ENCODE measurements at regions not wholly inside any gene's neighbourhood (a gene's known extent, or its start where the extent isn't known, plus 50 kb on each side); places are given as distances from the start of the nearest gene placed in this dataset.

DNA sequence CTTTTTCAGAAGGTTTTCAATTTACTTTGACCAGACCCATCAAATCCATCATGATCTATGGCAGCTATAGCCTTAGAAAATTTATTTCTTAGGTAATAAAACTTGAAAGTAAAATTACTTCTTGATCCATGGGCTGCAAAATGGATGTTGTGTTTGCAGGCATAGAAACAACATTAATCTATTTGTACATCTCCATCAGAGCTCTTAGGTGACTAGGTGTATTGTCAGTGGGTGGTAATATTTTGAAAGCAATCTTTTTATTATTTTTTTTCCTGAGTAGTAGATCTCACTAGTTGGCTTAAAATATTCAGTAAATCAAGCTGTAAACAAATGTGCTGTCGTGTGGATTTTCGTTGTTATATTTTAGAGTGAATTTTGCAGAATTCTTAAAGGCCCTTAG lies 710.0 kb downstream of the SLITRK6 start:
- no peak for DNase-seq (ENCODE audit: low spot score)

DNA sequence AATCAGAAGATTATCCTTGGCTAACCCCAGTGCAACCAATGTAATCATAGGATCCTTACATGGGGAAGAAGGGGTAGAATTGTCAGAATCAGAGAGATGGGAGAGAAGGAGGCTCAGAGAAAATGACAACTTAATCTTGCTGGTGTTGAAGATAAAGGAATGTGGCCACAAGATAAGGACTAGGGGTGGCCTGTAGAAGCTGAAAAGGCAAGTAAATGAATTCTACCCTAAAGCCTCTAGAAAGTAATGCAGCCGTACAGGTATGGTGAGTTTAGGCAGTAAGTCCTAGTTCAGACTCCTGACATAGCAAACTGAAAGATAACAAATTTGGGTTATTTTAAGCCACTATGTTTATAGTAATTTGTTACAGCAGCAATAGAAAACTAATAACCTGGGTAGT lies 718.5 kb downstream of the SLITRK6 start:
- no peak for DNase-seq (ENCODE audit: low spot score)

DNA sequence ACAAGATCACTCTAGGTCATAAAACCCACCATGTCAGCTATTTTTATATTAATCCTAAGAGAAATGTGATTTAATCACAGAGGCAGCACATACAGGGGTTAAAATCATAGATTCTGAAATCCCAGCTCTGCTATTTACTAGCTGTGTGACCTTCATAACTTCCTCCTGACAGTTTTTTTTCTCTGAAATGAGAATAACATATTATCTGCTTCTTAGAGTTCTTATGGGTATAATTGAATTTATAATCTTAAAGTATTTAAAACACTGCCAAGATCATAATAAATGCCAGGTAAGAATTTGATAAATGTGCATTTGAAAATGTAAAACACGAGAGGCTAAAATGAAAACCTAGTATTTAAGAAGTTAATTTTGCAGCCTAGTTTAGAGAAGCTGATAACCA lies 722.9 kb downstream of the SLITRK6 start:
- DNase-seq (ENCODE audit: low spot score), result no peak

DNA sequence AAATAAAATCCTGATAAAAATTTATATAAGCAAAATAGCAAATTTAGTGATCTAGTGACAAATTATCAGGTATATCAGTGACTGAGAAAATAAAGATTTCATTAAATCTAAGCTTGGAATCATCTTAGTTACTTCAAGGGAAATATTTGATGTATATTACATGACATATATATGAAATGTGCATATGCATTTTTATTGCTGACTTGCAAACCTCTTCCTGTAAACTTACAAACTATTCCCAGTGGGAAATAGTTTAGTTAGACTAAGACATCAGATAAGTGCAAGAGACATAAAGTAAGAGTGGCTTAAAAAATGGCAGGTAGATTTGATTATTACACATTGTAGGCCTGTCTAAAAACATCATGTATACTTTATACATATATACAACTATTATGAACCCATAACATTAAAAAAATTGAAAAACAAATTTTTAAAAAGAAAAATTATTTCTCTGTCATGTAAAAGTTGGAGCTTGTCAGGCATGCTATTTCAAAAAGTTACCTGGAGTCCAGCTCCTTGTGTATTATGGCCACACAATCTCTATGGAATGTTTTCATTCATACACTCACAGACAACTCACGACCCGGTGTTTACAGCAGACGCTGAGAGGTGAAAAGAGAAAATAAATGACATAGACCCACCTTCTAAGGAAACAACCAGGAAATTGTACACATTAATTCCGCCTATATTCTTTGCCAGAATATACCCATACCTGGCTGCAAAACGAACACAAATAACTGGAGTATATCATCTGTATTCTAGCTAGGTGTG lies 724.5 kb downstream of the SLITRK6 start:
- no peak for DNase-seq (ENCODE audit: low spot score)

DNA sequence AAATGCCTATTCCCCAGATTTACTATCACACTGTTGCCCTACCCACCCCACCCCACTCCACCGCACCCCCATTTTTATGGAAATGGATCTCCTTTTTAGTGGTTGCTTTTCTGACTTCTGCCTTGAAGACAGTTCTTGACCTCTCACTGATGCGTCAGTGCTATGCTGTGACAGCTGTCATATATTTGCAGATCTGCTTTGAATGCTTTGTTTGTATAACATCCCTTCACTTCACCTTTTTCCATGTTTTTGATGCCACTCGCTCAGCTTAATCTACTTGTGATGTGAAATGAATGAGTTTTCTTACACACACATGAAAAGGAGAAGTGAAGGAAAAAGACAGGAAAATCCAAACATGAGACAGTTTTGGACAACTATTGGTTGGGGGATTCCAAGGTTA lies 731.0 kb downstream of the SLITRK6 start:
- DNase-seq (ENCODE audit: low spot score), result no peak

DNA sequence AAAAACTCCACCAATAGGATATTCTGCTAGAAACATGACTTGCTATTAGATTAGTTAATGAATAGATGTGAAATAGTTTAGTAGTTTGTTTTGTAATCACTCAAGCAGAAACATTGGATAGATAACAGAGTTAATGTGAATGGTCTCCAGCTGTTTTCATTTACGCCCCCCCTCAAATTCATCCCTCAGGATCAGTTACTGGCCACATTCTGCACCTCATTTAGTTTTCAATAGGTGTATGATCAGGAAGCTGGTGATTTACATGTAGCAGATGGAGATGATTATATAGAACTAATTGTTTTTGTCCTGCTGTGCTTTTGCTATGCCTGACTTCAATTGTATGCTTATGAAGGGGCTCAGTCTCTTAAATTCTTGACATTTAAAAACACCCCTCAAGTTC lies 759.0 kb downstream of the SLITRK6 start:
- no peak for DNase-seq (ENCODE audit: low spot score)

DNA sequence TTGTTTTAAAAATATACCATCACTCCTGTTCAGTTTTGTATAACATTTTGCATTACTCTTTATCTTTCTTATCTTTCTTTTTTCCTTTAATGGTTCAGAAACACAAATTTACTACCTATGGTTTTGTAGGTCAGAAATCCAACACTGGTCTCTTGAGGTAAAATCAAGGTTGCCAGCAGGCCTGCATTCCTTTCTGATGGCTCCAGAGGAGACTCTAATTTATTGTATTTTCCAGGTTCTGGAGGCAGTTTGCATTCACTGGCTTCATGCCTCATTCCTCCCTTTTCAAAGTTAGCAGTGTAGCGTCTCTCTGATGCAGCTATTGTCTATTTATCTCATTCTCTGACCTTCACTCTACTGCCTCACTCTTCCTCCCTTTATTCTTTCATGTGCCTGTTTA lies 767.4 kb downstream of the SLITRK6 start:
- no peak for DNase-seq (ENCODE audit: low spot score)

DNA sequence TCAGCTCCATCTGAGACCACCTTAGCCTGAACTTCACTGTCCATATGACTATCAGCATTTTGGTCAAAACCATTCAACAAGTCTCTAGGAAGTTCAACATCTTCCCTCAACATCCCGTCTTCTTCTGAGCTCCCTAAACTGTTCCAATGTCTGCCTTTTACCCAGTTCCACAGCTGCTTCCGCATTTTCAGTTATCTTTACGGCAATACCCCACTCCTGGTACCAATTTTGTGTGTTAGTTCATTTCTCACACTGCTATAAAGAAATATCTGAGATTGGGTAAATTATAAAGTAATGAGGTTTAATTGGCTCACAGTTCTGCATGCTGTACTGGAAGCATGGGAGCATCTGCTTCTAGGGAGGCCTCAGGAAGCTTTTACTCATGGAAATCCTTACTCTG lies 771.2 kb downstream of the SLITRK6 start:
- no peak for DNase-seq (ENCODE audit: low spot score)

DNA sequence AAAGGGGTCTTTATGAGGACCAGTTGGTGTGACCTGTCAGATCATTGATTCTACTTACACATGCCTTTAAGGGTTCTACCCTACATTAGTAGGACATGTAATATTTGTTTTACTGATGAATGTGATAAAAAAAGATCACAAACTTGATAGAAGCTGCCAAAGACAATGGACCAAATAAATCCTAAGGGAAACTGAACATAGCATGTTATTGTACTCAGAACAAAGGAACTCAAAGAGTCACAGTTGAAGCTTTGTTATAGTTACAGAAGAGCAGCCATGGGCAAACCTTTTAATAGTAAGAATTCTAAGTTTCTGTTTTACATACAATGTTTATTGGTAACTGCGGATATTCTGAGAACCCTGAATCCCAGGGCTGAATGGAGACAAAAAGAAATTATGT lies 780.1 kb downstream of the SLITRK6 start:
- DNase-seq (ENCODE audit: low spot score), result no peak

DNA sequence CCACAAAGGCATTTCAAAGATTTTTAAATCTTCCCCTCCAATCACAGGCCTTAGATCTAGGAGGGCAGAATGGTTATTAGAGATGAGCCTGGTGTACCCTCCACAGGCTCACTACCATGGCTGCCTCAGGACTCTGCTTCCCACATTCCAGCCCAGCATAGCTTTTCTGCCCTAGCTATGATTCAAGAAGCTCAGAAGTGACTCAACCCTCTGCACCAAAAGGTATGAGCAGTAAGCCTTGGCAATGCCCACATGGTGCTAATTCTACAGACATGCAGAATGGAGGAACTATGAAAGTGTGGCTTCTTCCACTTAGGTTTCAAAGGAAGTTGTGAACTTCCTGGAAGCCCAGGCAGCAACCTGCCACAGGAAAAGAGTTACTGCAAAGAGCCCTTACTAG lies 786.2 kb downstream of the SLITRK6 start:
- no peak for DNase-seq (ENCODE audit: low spot score)

DNA sequence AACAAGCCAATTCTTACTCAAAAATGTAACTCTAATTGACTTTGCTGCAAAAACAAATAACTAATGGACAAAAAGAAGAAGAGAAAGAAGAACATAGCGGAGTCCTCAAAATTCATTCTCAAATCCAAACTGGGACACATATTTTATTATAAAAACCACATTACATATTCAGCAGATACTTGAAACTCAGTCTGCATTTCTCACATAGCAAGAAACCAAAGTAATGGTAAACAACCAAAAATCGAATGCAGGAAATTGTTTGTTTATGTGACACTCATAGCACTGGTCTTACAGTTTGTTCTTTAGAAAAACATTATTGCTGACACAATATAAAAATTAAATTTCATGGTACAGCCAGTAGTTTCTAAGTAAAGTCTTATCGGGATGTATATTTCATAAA lies 789.8 kb downstream of the SLITRK6 start:
- DNase-seq (ENCODE audit: low spot score), result no peak

DNA sequence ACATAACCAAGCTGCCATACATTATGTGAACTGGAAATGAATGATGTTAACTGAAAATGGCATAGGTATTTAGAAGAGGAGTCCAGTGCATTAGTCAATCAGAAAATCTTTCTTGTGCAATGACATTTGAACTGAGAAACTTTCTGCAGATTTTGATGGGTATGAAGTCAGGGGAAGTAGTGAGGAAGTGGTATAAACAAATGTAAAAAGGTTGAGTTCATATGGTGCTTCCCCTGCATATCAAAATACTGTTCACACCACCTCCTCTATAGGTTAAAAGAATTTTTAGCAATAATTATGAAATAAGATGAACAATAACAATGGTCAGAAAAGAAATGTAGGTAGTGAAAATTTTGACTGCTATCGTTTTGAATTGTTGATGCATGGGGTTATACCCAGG lies 800.0 kb downstream of the SLITRK6 start:
- DNase-seq (ENCODE audit: low spot score), result no peak

DNA sequence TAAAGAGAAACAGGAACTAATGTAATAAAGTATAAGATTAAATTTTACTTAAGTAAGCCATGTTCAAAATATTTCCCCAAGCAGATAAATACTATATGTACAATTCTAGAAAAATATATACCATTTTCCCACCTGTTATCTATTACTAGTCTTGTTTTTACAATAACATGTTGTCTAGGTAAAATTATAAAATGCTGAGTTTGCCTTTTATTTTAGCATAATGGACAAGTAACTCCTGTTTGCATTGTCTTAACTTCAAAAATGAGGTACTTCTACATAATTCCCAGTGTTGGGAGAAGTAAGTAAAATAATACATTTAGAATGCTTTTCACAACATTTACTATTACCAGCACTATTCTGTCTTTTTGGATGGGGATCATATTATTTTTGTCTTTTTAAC lies 800.5 kb downstream of the SLITRK6 start:
- DNase-seq (ENCODE audit: low spot score), result no peak

DNA sequence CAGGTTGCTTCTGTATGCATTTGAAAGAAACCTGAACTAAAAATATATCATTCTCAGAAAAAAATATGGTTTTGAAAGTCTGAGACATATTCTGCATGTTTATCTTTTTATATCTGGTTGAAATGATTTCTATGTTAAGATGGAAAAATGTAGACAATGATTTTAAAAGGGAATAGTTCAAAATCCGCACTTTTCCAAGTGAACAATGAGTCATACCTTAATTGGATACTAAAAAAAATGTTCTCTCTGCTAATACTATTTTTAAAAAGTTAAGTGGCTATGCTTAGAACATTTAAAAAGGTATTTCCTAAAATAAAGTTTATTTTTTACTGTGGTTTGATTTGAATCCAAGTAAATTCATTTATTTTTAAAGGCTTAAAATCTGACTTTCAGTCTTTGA lies 801.4 kb downstream of the SLITRK6 start:
- DNase-seq (ENCODE audit: low spot score), result no peak

DNA sequence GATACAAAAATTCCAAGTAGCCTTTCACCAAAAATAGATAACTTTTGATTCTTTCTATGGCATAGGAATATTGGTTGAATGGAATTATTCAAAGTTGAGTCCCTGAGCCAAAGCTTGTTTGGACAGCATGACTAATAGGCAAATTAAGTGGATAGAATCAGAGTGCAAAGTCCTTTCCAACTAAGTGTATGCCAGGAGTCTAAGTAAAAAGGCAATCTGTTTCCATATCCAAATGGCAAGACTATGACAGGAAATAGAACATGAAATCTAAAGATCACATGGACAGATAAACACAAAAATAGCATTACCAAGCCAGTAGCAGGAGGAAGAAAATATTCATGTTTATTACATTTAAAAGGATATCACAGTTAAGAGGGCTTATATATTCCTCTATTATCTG lies 804.6 kb downstream of the SLITRK6 start:
- no peak for DNase-seq (ENCODE audit: low spot score)

DNA sequence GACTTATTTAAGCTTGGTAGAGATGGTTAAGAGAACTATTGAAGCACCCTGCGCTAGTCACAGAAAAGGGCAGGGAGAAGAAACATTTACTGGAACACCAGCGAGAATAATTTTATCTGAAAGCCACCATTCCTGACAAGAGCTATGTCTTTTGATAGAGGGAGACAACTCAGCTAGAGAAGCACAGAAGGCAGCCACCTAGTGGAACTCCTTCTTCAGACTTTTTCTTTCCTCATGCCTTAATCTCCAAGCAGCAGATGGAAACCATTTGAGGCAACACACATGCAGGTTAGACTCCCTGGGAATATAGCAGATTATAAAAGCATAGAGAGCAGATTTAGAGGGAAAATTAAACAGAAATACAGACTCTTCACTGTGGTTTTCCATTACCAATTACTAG lies 813.4 kb downstream of the SLITRK6 start:
- DNase-seq (ENCODE audit: low spot score), result no peak

DNA sequence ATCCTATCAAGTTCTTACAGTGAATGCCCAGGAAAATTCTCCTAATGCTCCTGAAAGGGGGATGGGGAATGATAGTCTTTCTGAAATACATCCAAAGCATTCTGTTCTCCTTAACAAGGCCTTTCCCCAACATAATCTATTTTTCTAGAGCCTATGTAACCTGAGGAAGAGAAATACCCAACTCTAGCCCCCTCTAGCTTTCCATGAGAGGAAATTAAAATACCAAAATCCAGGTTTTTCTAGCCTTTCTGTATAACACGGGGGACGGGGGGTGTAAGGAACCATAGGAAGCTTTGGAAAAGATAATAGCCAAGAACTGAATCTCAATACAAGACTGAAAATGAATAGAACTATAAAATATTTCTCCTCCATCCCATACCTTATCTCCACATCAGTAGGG lies 815.9 kb downstream of the SLITRK6 start:
- DNase-seq (ENCODE audit: low spot score), result no peak

DNA sequence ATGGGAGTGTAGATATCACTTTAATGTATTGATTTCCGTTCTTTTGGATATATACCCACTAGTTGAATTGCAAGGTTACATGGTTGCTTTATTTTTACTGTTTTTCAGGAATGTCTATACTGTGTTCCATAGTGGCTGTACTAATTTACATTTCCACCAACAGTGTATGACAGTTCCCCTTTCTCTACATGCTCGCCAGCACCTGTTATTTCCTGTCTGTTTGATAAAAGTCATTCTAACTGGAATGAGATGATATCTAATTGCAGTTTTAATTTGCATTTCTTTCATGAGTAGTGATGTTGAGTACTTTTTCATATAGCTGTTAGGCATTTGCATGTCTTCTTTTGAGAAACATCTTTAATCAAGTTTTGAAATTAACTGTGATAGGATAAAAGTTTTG lies 818.6 kb downstream of the SLITRK6 start:
- no peak for DNase-seq (ENCODE audit: low spot score)

DNA sequence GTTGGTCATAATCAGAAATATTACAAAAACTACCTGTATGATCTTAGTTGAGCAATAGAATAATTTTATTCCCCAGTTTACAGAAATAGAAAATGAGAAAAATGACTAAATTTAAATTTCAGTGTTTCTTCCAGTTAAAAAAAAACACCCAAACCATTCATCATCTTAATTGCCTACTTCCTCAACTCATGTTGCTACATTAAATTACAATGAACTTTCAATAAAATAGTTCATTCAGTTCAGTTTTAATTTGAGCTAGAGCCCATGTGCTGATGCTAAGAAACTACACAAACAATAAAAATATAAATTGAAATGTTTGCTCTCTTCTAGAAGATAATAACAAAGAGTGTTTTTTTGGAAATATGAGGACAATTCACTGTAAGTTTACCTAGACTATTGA lies 820.4 kb downstream of the SLITRK6 start:
- DNase-seq (ENCODE audit: low spot score), result no peak

DNA sequence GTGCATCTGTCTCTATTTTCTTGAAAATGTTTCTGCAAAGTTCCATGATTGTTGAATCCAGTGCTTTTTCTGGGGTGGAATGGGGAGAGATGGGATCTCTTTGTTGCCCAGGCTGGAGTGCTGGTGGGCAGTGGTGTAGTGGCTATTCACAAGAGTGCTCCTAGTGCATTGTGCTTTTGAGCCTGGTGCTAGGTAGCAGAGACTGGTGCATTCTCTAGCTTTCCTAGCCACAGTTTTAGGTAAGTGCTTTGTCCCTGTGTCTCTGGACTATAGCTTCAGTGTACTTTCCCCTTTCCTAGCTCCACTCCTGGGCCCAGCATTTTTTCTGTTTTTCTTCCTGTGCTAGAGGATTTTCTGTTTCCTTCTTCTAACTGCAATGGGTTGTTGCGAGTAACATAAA lies 825.6 kb downstream of the SLITRK6 start:
- DNase-seq (ENCODE audit: low spot score), result no peak

DNA sequence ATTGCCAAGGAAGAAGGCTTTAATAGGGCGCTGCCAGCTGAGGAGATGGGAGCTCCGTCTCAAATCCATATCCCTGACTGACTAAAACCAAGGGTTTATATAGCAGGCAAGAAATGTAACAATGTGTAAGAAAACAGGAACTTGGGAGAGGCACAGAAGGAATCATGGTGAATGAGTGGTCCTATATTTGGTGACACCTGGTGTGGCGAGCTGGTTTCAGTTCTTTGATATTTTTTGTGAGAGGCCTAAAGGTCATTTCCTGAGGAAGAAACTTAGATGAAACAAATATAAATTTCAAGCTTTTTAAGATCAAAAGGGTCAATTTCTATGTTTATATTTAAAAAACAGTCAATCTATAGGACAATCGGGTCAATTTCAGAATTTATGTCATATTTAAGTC lies 826.3 kb downstream of the SLITRK6 start:
- no peak for DNase-seq (ENCODE audit: low spot score)

DNA sequence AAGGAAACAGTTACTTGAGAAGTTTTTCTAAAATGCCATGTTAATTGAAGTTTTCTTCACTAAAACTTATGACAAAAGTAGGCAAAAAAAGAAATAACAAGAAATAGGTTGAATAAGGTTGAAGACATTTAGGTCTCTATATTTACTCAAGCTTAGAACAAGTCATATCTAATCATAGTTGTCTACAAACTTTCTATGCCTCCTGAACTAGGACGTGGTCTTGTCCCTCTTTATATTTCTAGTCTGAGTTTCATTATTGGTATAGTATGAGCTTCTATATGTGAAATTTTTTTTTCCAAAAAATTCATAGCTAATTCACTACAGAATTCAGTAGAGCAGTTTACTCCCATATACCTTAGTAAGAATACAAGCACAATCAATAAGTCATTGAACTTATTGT lies 836.4 kb downstream of the SLITRK6 start:
- DNase-seq (ENCODE audit: low spot score), result no peak

DNA sequence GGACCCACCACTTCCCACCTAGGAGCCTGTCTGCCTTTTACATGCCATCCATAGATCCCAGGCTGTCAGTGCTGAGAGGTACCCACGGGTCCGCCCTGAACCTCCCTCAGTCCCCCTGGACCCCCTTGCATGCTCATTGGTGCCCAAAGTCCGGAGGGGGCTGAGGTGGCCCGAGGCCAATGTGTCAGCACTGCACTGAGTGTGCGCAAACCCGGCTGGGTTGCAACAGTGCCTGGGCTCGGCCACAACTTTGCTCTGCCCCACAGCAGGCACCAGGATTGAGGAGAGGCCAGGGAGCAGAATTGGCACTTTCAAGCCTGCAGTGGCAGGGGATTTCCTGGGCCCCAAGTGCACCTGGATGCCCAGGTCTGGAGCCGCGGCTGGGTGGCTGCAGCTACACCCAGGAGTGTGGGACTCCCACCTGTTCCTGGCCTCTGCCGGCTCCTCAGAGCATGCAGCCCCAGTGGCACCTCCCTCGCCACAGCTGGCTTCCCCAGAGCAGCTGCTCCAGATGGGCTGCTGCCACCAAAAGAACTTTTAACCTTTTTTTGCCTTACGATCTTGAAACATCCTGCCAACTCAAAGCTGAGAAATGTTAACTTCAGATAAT lies 837.0 kb downstream of the SLITRK6 start:
- no peak for DNase-seq (ENCODE audit: low spot score)

DNA sequence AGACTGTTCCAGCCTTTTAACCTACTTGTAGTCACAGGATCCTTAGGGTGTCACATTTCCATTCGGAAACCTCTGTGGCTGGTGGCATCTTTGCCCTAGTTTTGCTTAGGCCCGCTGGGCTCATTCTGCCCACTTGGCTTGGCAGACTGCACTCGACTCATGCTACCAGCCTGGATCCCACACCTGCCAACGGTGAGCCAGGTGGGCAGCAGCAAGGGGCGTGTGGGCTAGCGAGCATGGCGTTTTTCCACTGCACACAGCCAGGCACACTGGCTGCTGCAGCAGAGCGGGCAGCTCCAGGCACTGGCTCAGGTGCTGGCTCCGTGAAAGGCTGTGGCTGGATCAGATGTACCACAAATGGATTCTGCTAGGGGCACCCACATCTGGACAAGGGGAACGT lies 838.2 kb downstream of the SLITRK6 start:
- no peak for DNase-seq (ENCODE audit: low spot score)

Data from HuH-7.5 (cell line).